SH-SY5Y (cell line): ENCODE measurements at regions not wholly inside any gene's neighbourhood (a gene's known extent, or its start where the extent isn't known, plus 50 kb on each side); places are given as distances from the start of the nearest gene placed in this dataset.
A peak's percentile ranks its signal among the peaks of the same experiment; 100 is the strongest.

Source experiments
- GATA2 ChIP-seq: IDR thresholded peaks from 2 replicates; pipeline ENCODE4 v1.6.1; 2011; ENCODE audit warnings: mild to moderate bottlenecking, low read depth, low read length
- GATA3 ChIP-seq: IDR thresholded peaks from 2 replicates; pipeline ENCODE4 v1.6.1; 2011; ENCODE audit warnings: low read depth, mild to moderate bottlenecking, low read length, moderate library complexity

- TF ChIP-seq GATA3 = no peak
- no peak for TF ChIP-seq GATA2
Observed at GRCh38 chr5:164610374-164610773, 1105.0 kb downstream of the MAT2B start.

- TF ChIP-seq GATA2 = no peak
- no peak for TF ChIP-seq GATA3
Observed at GRCh38 chr5:164614707-164615106, 1109.3 kb downstream of the MAT2B start.

GRCh38 chr5:164617290-164617689 lies 1111.9 kb downstream of the MAT2B start:
- TF ChIP-seq GATA3 (peak; percentile 83), GATA2 (peak; percentile 82)

DNA sequence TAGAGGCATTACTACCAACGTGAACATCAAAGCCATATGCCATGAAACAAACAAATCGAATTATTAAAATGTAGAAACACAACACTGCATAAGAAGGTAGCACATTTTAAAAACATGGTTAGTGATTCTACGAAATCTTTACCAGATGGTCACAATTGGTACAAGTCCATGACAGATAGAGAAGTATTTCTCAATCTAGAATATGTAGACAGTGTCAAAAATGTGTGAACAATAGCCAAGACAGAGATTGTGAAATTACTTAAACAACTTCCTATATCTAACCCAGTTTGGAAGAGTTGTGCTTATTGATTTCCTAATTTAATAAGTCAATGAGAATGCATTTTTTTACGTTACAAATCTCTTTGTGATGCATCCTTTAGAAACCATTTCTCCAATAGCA lies 1121.6 kb downstream of the MAT2B start:
- no peak for TF ChIP-seq GATA2
- no peak for TF ChIP-seq GATA3

GRCh38 chr5:164636456-164636855 lies 1131.0 kb downstream of the MAT2B start:
- no peak for TF ChIP-seq GATA3
- TF ChIP-seq GATA2 = no peak

GRCh38 chr5:164637931-164638521 lies 1132.6 kb downstream of the MAT2B start:
- no peak for TF ChIP-seq GATA3
- 0 out of 2 replicates have a peak, but pooled peaks have one; percentile 21 for TF ChIP-seq GATA2

DNA sequence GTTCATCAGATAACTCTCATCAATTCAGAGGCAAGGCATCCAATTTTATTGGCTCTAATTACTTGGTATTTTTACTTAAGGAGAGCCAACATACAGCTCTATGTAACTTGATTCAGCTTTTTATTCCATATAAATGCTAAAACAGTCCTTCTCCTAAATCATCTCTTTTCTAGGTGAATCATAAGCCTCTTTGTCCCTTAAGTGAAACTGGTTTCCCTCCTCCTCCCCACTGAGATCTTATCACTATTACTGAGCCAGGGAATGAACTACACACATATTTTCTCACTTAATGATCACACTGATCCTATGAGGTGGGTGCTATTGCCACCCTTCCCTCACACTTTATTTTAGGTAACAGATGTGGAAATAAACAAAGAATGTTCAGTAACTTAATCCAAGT lies 1143.8 kb downstream of the MAT2B start:
- TF ChIP-seq GATA3 (peak; percentile 65), GATA2 (peak; percentile 41; the same call in 1 of the 2 replicates)

DNA sequence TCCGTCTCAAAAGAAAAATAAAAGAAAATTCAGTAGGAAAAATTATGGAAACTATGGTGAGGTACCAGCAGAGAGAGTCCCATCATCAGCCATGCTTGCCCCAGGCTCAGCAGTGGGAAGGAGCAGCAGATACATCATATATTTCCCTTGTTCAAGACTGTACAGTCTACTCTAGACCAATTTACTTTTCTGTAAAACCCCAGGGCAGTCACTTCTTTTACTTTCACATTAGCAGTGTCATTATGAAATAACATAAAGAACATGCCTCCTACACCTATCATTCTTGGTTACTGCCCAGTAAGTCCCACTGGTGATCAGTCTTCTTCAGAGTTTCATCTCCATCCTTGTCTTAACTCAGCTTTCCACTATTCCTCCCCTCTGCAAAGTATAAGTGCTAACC lies 1145.0 kb downstream of the MAT2B start:
- TF ChIP-seq GATA3 (no peak), GATA2 (no peak)

DNA sequence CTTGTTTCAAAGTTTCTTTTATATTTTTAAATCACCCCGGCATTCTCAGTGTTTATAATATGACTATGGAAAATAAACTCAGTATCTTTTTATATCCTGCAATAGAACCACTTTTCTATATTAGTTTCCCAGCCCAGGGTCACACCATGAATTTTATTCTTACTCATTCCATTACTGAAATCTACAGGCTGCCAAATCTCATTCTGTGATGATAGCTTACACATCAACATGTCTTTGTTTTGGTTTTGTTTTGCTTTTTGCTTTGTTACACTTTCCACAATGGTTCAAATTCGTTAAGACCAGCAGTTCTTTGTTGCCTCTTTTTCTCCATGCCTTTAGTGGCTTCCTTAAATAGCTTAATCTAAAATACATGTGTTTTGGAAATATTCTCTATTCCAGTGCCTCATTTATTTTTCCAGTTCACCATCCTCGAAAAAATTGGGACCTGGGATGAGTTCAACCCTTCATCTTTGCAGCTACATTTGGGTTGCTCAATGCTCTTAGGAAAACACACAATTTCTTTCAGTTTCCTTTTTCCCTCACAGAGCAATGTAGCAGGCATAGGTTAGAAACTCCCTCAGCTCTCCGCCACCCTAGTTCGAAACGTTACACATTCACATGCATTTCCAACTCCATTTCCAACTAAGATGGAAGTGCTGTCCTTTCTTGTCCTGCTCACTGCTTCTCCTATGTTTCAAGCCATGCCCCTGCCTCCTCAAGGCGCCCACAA lies 1146.3 kb downstream of the MAT2B start:
- TF ChIP-seq GATA2 (no peak), GATA3 (no peak)

GRCh38 chr5:164652276-164652660 lies 1146.8 kb downstream of the MAT2B start:
- TF ChIP-seq GATA3 (no peak), GATA2 (no peak)

DNA sequence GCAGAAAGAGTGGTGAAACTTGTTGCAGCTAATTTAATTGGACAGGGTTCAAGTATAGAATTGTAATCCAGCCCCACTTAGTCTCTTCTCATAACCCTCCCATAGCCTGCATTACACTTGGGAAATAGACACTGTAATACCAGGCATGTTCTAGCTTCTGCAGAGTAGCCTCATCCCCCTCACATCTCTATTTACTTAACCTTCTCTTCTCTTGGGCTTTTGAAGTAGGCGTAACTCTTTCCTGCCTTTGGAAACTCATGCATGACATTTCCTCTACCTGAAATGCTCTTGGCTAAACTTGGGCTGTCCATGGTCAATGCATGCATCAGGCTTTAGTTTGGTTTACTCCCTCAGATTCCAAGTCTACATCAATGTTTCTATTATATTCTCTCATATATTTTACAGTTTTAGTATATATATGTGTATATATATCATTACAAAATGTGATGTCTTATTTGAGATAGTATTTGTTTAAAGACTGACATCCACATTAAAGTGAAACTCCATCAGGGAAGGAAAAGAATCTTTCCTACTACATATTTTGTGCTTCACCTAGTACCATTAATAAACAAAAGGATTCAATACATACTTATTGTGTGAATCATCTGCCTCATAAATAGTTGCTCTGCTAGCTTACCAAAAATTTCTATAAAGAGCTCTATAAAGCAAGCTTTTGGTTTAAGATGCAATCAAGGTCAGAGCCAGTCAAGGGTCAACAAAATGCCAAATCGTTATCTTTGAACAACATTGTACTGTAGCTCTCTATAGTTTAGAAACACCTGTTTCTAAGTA lies 1158.0 kb downstream of the MAT2B start:
- TF ChIP-seq GATA2 = no peak
- no peak for TF ChIP-seq GATA3

DNA sequence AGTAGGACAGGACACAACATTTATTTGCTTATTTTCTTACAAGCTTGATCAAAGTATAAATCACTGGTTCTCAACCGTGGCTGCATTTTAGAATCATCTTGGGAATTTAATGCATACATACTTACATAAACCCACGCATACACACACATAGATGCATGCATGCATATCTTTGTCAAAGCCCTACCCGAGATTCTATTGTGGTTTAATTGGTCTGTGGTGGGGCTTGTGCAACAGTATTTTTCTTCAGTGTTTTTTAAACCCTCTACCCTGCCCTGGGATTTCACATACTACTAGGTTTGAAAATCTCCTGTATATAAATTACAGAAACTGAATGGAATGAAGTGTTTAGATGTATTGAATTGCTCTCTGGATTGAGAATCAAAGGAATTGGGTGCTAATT lies 1166.2 kb downstream of the MAT2B start:
- no peak for TF ChIP-seq GATA3
- no peak for TF ChIP-seq GATA2

DNA sequence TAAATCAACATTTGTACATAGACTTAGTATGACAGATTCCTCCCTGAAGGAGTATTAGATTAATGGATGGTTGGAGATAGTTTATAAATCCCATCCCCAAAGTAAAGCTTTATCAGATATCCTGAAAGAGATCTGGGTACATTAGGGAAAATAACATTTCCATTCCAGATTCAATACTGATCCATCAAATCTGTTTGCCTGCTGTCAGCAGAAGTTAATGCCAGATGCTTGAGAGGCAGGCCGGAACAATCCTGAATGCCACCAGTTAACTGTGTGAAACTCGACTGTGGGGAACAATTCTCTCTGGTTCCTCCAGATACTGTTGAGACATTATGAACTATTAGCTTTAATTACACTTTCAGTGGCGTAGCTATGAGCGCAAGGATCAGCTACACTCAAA lies 1166.8 kb downstream of the MAT2B start:
- TF ChIP-seq GATA2 (peak; percentile 70), GATA3 (peak; percentile 86)

- TF ChIP-seq GATA3 (no peak), GATA2 (no peak)
Observed at GRCh38 chr5:164672931-164673694, 1167.7 kb downstream of the MAT2B start.
